ENCODE measurements at regions not wholly inside any gene's neighbourhood (a gene's known extent, or its start where the extent isn't known, plus 50 kb on each side); places are given as distances from the start of the nearest gene placed in this dataset.
"Not testable (repeated sequence)": the region's sequence is repeated elsewhere in the genome, so short reads cannot be mapped to it uniquely, and the experiment has no call there.

DNA sequence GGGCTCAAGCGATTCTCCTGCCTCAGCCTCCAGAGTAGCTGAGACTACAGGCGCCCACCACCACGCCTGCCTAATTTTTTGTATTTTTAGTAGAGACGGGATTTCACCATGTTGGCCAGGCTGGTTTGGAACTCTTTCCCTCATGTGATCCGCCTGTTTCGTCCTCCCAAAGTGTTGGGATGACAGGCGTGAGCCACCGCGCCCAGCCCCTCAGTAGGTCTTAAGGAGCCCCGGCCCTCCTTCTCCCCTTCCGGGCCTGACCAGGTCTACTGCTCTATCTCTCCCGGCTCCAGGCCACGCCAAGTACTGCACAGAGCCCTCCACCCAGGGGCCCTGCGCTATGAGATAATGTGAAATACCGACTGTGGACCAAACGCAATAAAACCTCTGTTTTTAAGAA lies 785.5 kb downstream of the FOXD4L5 start:
- not testable (repeated sequence) for H3K4me1 ChIP-seq (ENCODE audit: insufficient read depth, low read length, poor library complexity, severe bottlenecking); H3K9me2 ChIP-seq (replicated peaks; ENCODE audit: low read depth, low read length); H3K9ac ChIP-seq (ENCODE audit: low read depth, low read length, poor library complexity, severe bottlenecking); H3K4me2 ChIP-seq (ENCODE audit: low read depth, low read length, poor library complexity, severe bottlenecking); H3K9me3 ChIP-seq (ENCODE audit: insufficient read depth, low read depth, low read length); H2AFZ ChIP-seq (ENCODE audit: low read length); H3F3A ChIP-seq (ENCODE audit: low read depth); H3K4me3 ChIP-seq (ENCODE audit: low read length, poor library complexity, severe bottlenecking); H3K79me2 ChIP-seq (ENCODE audit: insufficient read depth, low read length); H3K27me3 ChIP-seq (ENCODE audit: insufficient read depth, low read length, poor library complexity, severe bottlenecking); H3K36me3 ChIP-seq (ENCODE audit: insufficient read depth, low read length); H4K20me1 ChIP-seq (ENCODE audit: insufficient read depth, low read length, poor library complexity, severe bottlenecking)

DNA sequence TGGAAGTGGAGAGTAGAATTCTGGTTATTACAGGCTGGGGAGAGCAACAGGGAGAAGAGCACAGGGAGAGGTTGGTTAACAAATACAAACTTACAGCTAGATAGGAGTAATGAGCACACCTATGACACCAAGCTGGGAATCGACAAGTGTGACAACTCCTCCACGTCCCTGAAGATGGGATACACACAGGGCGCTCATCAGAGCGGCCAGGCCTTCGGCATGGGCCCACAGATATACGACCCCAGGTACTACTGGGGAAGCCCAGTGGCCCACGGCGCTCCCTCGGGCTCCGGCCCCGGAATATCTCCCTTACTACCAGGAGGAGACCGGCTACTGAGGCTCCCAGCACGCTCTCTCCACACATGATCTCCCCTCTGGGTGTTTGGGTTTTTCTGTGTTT lies 786.6 kb downstream of the FOXD4L5 start:
- not testable (repeated sequence) for H2AFZ ChIP-seq (ENCODE audit: low read length); H3K9me3 ChIP-seq (ENCODE audit: insufficient read depth, low read depth, low read length); H4K20me1 ChIP-seq (ENCODE audit: insufficient read depth, low read length, poor library complexity, severe bottlenecking)

DNA sequence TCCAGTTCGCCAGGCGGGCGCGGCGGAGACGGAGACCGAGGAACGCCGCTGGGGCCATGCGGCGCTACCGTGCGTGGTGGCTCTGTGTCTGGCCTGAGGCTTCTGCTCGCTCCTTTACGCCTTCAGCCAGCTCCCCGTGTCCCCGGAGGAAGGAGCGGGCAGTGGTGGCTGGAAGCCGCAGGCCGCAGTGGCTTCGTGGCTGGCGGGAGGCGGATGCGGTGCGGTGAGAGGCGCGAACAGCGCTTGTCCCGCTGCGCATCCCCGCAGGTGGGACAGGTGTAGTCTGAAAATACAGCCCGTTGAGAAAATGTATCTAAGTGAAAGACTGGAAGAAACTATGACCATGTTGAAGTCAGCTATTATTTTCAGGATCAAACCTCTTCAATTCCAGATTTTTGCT lies 796.5 kb downstream of the FOXD4L5 start:
- H3K9me2 ChIP-seq (replicated peaks; ENCODE audit: low read depth, low read length); H3K36me3 ChIP-seq (ENCODE audit: insufficient read depth, low read length); H3K79me2 ChIP-seq (ENCODE audit: insufficient read depth, low read length); H3F3A ChIP-seq (ENCODE audit: low read depth); H3K9me3 ChIP-seq (ENCODE audit: insufficient read depth, low read depth, low read length); H4K20me1 ChIP-seq (ENCODE audit: insufficient read depth, low read length, poor library complexity, severe bottlenecking); H3K4me3 ChIP-seq (ENCODE audit: low read length, poor library complexity, severe bottlenecking); H3K9ac ChIP-seq (ENCODE audit: low read depth, low read length, poor library complexity, severe bottlenecking); H3K4me2 ChIP-seq (ENCODE audit: low read depth, low read length, poor library complexity, severe bottlenecking); H3K27me3 ChIP-seq (ENCODE audit: insufficient read depth, low read length, poor library complexity, severe bottlenecking); H3K4me1 ChIP-seq (ENCODE audit: insufficient read depth, low read length, poor library complexity, severe bottlenecking); H2AFZ ChIP-seq (ENCODE audit: low read length): not testable (repeated sequence)

More for the DNA sequence above, 786.6 kb downstream of the FOXD4L5 start:
- H3K36me3 ChIP-seq (ENCODE audit: insufficient read depth, low read length); H3K4me1 ChIP-seq (ENCODE audit: insufficient read depth, low read length, poor library complexity, severe bottlenecking); H3K4me2 ChIP-seq (ENCODE audit: low read depth, low read length, poor library complexity, severe bottlenecking); H3K27me3 ChIP-seq (ENCODE audit: insufficient read depth, low read length, poor library complexity, severe bottlenecking); H3K9me2 ChIP-seq (replicated peaks; ENCODE audit: low read depth, low read length); H3F3A ChIP-seq (ENCODE audit: low read depth); H3K4me3 ChIP-seq (ENCODE audit: low read length, poor library complexity, severe bottlenecking); H3K9ac ChIP-seq (ENCODE audit: low read depth, low read length, poor library complexity, severe bottlenecking); H3K79me2 ChIP-seq (ENCODE audit: insufficient read depth, low read length): not testable (repeated sequence)

DNA sequence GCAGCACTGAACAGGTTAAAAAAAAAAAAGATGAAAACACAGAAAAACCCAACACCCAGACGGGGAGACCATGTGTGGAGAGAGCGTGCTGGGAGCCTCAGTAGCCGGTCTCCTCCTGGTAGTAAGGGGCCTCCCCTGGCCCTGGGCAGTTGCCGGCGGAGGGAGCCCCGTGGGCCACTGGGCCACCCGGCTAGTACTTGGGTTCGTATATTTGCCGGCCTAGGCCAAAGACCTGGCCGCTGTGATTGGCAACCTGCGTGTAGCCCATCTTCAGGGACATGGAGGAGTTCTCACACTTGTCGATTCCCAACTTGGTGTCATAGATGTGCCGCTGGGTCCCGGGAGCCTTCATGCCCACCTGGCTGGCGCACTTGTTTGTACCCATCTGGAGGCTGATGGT lies 798.9 kb downstream of the FOXD4L5 start:
- not testable (repeated sequence) for H4K20me1 ChIP-seq (ENCODE audit: insufficient read depth, low read length, poor library complexity, severe bottlenecking); H3K27me3 ChIP-seq (ENCODE audit: insufficient read depth, low read length, poor library complexity, severe bottlenecking); H3F3A ChIP-seq (ENCODE audit: low read depth); H3K79me2 ChIP-seq (ENCODE audit: insufficient read depth, low read length); H3K9me3 ChIP-seq (ENCODE audit: insufficient read depth, low read depth, low read length); H3K9ac ChIP-seq (ENCODE audit: low read depth, low read length, poor library complexity, severe bottlenecking); H2AFZ ChIP-seq (ENCODE audit: low read length); H3K36me3 ChIP-seq (ENCODE audit: insufficient read depth, low read length); H3K4me2 ChIP-seq (ENCODE audit: low read depth, low read length, poor library complexity, severe bottlenecking); H3K9me2 ChIP-seq (replicated peaks; ENCODE audit: low read depth, low read length); H3K4me1 ChIP-seq (ENCODE audit: insufficient read depth, low read length, poor library complexity, severe bottlenecking); H3K4me3 ChIP-seq (ENCODE audit: low read length, poor library complexity, severe bottlenecking)

DNA sequence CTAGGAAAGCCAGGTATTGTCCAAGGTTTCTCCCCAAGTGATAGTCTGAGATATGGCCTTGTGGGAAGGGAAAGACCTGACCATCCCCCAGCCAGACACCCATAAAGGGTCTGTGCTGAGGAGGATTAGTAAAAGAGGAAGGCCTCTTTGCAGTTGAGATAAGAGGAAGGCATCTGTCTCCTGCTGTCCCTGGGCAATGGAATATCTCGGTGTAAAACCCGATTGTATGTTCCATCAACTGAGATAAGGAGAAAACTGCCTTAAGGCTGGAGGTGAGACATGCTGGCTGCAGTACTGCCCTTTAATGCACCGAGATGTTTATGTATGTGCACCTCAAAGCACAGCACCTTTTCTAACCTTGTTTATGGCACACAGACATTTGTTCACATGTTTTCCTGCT lies 805.9 kb downstream of the FOXD4L5 start:
- not testable (repeated sequence) for H3K4me1 ChIP-seq (ENCODE audit: insufficient read depth, low read length, poor library complexity, severe bottlenecking); H3K27me3 ChIP-seq (ENCODE audit: insufficient read depth, low read length, poor library complexity, severe bottlenecking); H2AFZ ChIP-seq (ENCODE audit: low read length); H3K9ac ChIP-seq (ENCODE audit: low read depth, low read length, poor library complexity, severe bottlenecking); H3K4me2 ChIP-seq (ENCODE audit: low read depth, low read length, poor library complexity, severe bottlenecking); H3K79me2 ChIP-seq (ENCODE audit: insufficient read depth, low read length); H3F3A ChIP-seq (ENCODE audit: low read depth); H3K36me3 ChIP-seq (ENCODE audit: insufficient read depth, low read length); H3K9me2 ChIP-seq (replicated peaks; ENCODE audit: low read depth, low read length); H4K20me1 ChIP-seq (ENCODE audit: insufficient read depth, low read length, poor library complexity, severe bottlenecking); H3K4me3 ChIP-seq (ENCODE audit: low read length, poor library complexity, severe bottlenecking); H3K9me3 ChIP-seq (ENCODE audit: insufficient read depth, low read depth, low read length)

DNA sequence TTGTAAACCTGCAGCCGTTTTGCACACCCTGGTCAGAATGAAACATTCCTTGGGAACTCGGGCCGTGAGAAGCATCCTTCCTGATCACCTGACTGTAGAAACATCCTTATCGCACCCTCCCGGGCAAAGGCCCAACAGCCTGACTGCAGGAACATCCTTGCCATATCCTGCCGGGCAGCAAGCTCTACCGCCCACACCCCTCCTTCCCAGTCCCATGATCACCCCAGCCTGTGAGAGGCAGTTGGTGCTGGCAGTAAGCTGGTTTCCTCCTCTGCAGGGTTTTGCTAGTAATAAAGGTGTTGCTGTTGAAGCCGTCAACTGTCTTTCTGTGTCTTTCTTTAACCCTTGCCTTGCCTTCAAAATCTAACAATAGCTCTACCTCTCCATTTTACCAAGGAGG lies 816.1 kb downstream of the FOXD4L5 start:
- H2AFZ ChIP-seq (ENCODE audit: low read length); H3K4me2 ChIP-seq (ENCODE audit: low read depth, low read length, poor library complexity, severe bottlenecking); H3K9ac ChIP-seq (ENCODE audit: low read depth, low read length, poor library complexity, severe bottlenecking); H3F3A ChIP-seq (ENCODE audit: low read depth); H3K27me3 ChIP-seq (ENCODE audit: insufficient read depth, low read length, poor library complexity, severe bottlenecking); H3K79me2 ChIP-seq (ENCODE audit: insufficient read depth, low read length); H3K4me3 ChIP-seq (ENCODE audit: low read length, poor library complexity, severe bottlenecking); H3K36me3 ChIP-seq (ENCODE audit: insufficient read depth, low read length); H3K9me2 ChIP-seq (replicated peaks; ENCODE audit: low read depth, low read length); H3K4me1 ChIP-seq (ENCODE audit: insufficient read depth, low read length, poor library complexity, severe bottlenecking); H4K20me1 ChIP-seq (ENCODE audit: insufficient read depth, low read length, poor library complexity, severe bottlenecking); H3K9me3 ChIP-seq (ENCODE audit: insufficient read depth, low read depth, low read length): not testable (repeated sequence)
